LNCAP (cell line): ENCODE measurements at regions not wholly inside any gene's neighbourhood (a gene's known extent, or its start where the extent isn't known, plus 50 kb on each side); places are given as distances from the start of the nearest gene placed in this dataset.

Experiments
- CTCF ChIP-seq: fragments of 450-650 bp; IDR thresholded peaks from 2 replicates; pipeline ENCODE4 v1.5.1; 2017; ENCODE audit warnings: mild to moderate bottlenecking

- TF ChIP-seq CTCF = no peak
Observed at GRCh38 chr2:100753444-100753843, 66.5 kb upstream of the NPAS2 start.

- TF ChIP-seq CTCF = no peak
Observed at GRCh38 chr2:100753881-100754280, 66.1 kb upstream of the NPAS2 start.

- no peak for TF ChIP-seq CTCF
Observed at GRCh38 chr2:100754951-100755350, 65.0 kb upstream of the NPAS2 start.

GRCh38 chr2:100755441-100755840 is 64.5 kb upstream of the NPAS2 start:
- no peak for TF ChIP-seq CTCF

GRCh38 chr2:100756704-100757103 is 63.2 kb upstream of the NPAS2 start:
- TF ChIP-seq CTCF = no peak

- no peak for TF ChIP-seq CTCF
Observed at GRCh38 chr2:100757621-100758394, 62.1 kb upstream of the NPAS2 start.

- no peak for TF ChIP-seq CTCF
Observed at GRCh38 chr2:100759901-100760300, 60.0 kb upstream of the NPAS2 start.

GRCh38 chr2:100761365-100761764 is 58.6 kb upstream of the NPAS2 start:
- TF ChIP-seq CTCF = no peak
